ENCODE measurements at regions not wholly inside any gene's neighbourhood (a gene's known extent, or its start where the extent isn't known, plus 50 kb on each side); places are given as distances from the start of the nearest gene placed in this dataset.

- Histone ChIP-seq H3K4me2 (ENCODE audit: insufficient read depth, low read length) (no peak overlapping the region), H4K20me1 (replicated peaks; ENCODE audit: control insufficient read depth, insufficient read depth, low read length) (no peaks in the 10 kb centered on the region; the same call in 1 of the 2 replicates), H3K27ac (ENCODE audit: extremely low read depth, low read depth, low read length) (no peak overlapping the region), H3K9me3 (replicated peaks; ENCODE audit: control insufficient read depth, insufficient read depth, low read depth, low read length) (no peaks in the 10 kb centered on the region), H3K9me1 (ENCODE audit: control insufficient read depth, insufficient read depth, low read length) (no peaks in the 10 kb centered on the region), H3K4me3 (no peak overlapping the region), H3K4me1 (replicated peaks in 1 of 2; ENCODE audit: control insufficient read depth in 2 of 2, insufficient read depth in 2 of 2, low read length in 2 of 2) (no peaks in the 10 kb centered on the region), H2AFZ (ENCODE audit: low read depth, low read length) (no peak overlapping the region), H3K9ac (ENCODE audit: insufficient read depth in 1 of 2, low read depth in 2 of 2, low read length in 2 of 2) (no peak overlapping the region), H3K36me3 (ENCODE audit: control insufficient read depth, insufficient read depth, low read length) (no peaks in the 10 kb centered on the region), H3K79me2 (ENCODE audit: control insufficient read depth, insufficient read depth, low read length) (no peaks in the 10 kb centered on the region), H3K27me3 (ENCODE audit: control insufficient read depth in 2 of 2, insufficient read depth in 2 of 2, low read length in 2 of 2) (peaks cover 3 to 26% of the 10 kb centered on the region in 2 experiments; a peak in 4 of 5 replicates)
- TF ChIP-seq HNRNPLL (IDR thresholded peaks at IDR 0.05; ENCODE audit: low read depth, low read length, poor library complexity, severe bottlenecking) (no peak), SUPT5H (IDR thresholded peaks at IDR 0.05) (no peak), AFF4 (CRISPR knock-in tag; IDR thresholded peaks at IDR 0.05) (no peak), ZNF3 (CRISPR knock-in tag; IDR thresholded peaks at IDR 0.05) (no peak), ARID1B (IDR thresholded peaks at IDR 0.05) (no peak), RBM25 (IDR thresholded peaks at IDR 0.05; ENCODE audit: low read depth, low read length, severe bottlenecking) (no peak), LCOR (CRISPR knock-in tag; IDR thresholded peaks at IDR 0.05) (no peak), EHMT2 (IDR thresholded peaks at IDR 0.05) (no peak), TCF7L2 (IDR thresholded peaks at IDR 0.05; ENCODE audit: low read depth, low read length) (no peak), PREB (CRISPR knock-in tag; IDR thresholded peaks at IDR 0.05) (no peak)
- DNase-seq (ENCODE audit: extremely low read depth in 1 of 4, low spot score in 3 of 4) (no peak), ATAC-seq (no peak), FAIRE-seq (no peak)
- WGBS (ENCODE audit: insufficient coverage, low coverage, missing lambda C conversion rate): 0% methylated on average over 3 of the region's 3 CpGs
- in situ Hi-C loops (cut with MboI) (no loop called here), intact Hi-C loops (cut with micrococcal nuclease) (no loop called here)
- CTCF ChIA-PET (ENCODE audit: low intra/inter-chr PET ratio): no interaction called here
- POLR2A ChIA-PET: no interaction called here
- BruUV-seq (replicated peaks): no TSS peak
These were observed 62.5 kb upstream of the PAPOLG start for GRCh38 chr2:60693551-60693950.

All from K562 (cell line).